ENCODE measurements at regions not wholly inside any gene's neighbourhood (a gene's known extent, or its start where the extent isn't known, plus 50 kb on each side); places are given as distances from the start of the nearest gene placed in this dataset.
"Not testable (repeated sequence)": the region's sequence is repeated elsewhere in the genome, so short reads cannot be mapped to it uniquely, and the experiment has no call there.

GRCh38 chr3:145316253-145316652 is 844.7 kb downstream of the PLOD2 start:
- DNase-seq = not testable (repeated sequence)

- DNase-seq = no peak
These were observed 834.3 kb downstream of the PLOD2 start for GRCh38 chr3:145326666-145327065.

- DNase-seq = not testable (repeated sequence)
These were observed 827.6 kb downstream of the PLOD2 start for GRCh38 chr3:145333427-145333826.

- DNase-seq = no peak
These were observed 827.1 kb downstream of the PLOD2 start for GRCh38 chr3:145333931-145334330.

GRCh38 chr3:145355206-145355605 is 805.8 kb downstream of the PLOD2 start:
- no peak for DNase-seq

- no peak for DNase-seq
These were observed 803.5 kb downstream of the PLOD2 start for GRCh38 chr3:145357453-145357852.

- DNase-seq = no peak
These were observed 801.9 kb downstream of the PLOD2 start for GRCh38 chr3:145359040-145359439.

- no peak for DNase-seq
These were observed 792.2 kb downstream of the PLOD2 start for GRCh38 chr3:145368748-145369147.

- DNase-seq = no peak
These were observed 790.1 kb downstream of the PLOD2 start for GRCh38 chr3:145370870-145371269.

GRCh38 chr3:145377301-145377700 is 783.7 kb downstream of the PLOD2 start:
- no peak for DNase-seq

- DNase-seq = no peak
These were observed 777.6 kb downstream of the PLOD2 start for GRCh38 chr3:145383416-145383815.

- DNase-seq = no peak
These were observed 776.7 kb downstream of the PLOD2 start for GRCh38 chr3:145384307-145384706.

GRCh38 chr3:145387211-145387610 is 773.8 kb downstream of the PLOD2 start:
- DNase-seq = no peak

- no peak for DNase-seq
These were observed 765.6 kb downstream of the PLOD2 start for GRCh38 chr3:145395421-145395820.

GRCh38 chr3:145411605-145412004 is 749.4 kb downstream of the PLOD2 start:
- no peak for DNase-seq

- DNase-seq = no peak
These were observed 743.3 kb downstream of the PLOD2 start for GRCh38 chr3:145417678-145418077.

GRCh38 chr3:145422556-145422955 is 738.4 kb downstream of the PLOD2 start:
- no peak for DNase-seq

GRCh38 chr3:145427355-145427754 is 733.6 kb downstream of the PLOD2 start:
- no peak for DNase-seq

- no peak for DNase-seq
These were observed 731.4 kb downstream of the PLOD2 start for GRCh38 chr3:145429546-145429945.

- no peak for DNase-seq
These were observed 712.5 kb downstream of the PLOD2 start for GRCh38 chr3:145448436-145448835.

GRCh38 chr3:145450018-145450682 is 710.8 kb downstream of the PLOD2 start:
- DNase-seq = no peak

- no peak for DNase-seq
These were observed 703.0 kb downstream of the PLOD2 start for GRCh38 chr3:145457825-145458552.

- DNase-seq = not testable (repeated sequence)
These were observed 701.3 kb downstream of the PLOD2 start for GRCh38 chr3:145459681-145460080.

- no peak for DNase-seq
These were observed 689.0 kb downstream of the PLOD2 start for GRCh38 chr3:145471976-145472375.

Data from suppressor macrophage (primary cell).